ENCODE measurements at regions not wholly inside any gene's neighbourhood (a gene's known extent, or its start where the extent isn't known, plus 50 kb on each side); places are given as distances from the start of the nearest gene placed in this dataset.

DNA sequence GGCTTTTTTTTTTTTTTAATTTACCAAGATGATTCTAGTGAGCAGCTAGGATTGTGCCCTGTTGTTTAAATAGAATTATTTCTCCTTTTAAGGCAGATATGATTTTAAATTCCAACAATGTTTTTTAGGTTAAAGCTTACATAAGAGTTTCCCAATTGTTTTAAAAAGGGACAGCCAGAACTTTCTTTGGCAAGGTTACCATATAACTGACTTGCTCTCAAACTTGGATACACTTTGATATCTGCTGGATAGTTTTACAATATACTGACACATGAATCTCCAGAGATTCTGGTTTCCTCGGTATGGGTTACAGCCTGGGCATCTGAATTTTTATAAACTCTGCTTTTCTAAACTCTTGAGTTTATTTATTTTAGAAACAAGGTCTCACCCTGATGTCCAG is 134.3 kb upstream of the GADL1 start:
- 69 to 79% (median 77%) methylated on average over 1 of the region's 1 CpG for WGBS, 3 donors
- Histone ChIP-seq H3K27ac (no peak overlapping the region), H3K27me3 (no peaks in the 10 kb centered on the region), H3K9me3 (no peaks in the 10 kb centered on the region), H3K4me1 (ENCODE audit: insufficient read depth) (no peaks in the 10 kb centered on the region), H3K36me3 (no peaks in the 10 kb centered on the region), H3K4me3 (no peak overlapping the region)
- TF ChIP-seq POLR2A (IDR thresholded peaks at IDR 0.05) (no peak), EP300 (IDR thresholded peaks at IDR 0.05) (no peak)
- TF ChIP-seq, protein P1, sequence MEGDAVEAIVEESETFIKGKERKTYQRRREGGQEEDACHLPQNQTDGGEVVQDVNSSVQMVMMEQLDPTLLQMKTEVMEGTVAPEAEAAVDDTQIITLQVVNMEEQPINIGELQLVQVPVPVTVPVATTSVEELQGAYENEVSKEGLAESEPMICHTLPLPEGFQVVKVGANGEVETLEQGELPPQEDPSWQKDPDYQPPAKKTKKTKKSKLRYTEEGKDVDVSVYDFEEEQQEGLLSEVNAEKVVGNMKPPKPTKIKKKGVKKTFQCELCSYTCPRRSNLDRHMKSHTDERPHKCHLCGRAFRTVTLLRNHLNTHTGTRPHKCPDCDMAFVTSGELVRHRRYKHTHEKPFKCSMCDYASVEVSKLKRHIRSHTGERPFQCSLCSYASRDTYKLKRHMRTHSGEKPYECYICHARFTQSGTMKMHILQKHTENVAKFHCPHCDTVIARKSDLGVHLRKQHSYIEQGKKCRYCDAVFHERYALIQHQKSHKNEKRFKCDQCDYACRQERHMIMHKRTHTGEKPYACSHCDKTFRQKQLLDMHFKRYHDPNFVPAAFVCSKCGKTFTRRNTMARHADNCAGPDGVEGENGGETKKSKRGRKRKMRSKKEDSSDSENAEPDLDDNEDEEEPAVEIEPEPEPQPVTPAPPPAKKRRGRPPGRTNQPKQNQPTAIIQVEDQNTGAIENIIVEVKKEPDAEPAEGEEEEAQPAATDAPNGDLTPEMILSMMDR (IDR thresholded peaks at IDR 0.05) = no peak
- no peak for DNase-seq
- intact Hi-C loops (cut with DNase I) = no loop called here

GRCh38 chr3:31029706-31030105 is 135.2 kb upstream of the GADL1 start:
- 67 to 75% (median 72%) methylated on average over 3 of the region's 3 CpGs for WGBS, 3 donors
- TF ChIP-seq, protein P1 (IDR thresholded peaks at IDR 0.05) = no peak
- no peak for DNase-seq
- Histone ChIP-seq H3K27ac (no peak overlapping the region), H3K4me3 (no peak overlapping the region), H3K9me3 (no peaks in the 10 kb centered on the region), H3K27me3 (no peaks in the 10 kb centered on the region), H3K4me1 (ENCODE audit: insufficient read depth) (no peaks in the 10 kb centered on the region), H3K36me3 (no peaks in the 10 kb centered on the region)
- intact Hi-C loops (cut with DNase I) = no loop called here

DNA sequence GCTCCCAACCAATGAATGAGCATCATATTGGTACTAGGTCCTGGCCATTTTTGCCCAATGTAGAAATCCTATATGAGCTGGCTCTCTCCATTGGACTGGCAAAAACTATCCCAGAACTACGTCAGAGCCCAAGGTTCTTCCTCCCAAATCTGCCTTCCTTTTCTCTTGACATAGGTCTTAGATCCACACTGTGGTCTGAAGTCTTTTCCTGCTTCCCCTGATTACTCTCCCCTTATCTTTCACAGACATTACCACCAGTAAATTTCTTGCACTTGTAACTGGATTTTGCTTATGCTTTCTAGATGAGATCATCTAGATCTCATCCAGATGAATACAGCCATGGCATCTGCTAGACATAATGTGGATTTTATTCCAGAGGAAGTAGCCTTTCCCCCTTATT is 141.2 kb upstream of the GADL1 start:
- Histone ChIP-seq H3K4me1 (ENCODE audit: insufficient read depth) (no peaks in the 10 kb centered on the region), H3K9me3 (no peaks in the 10 kb centered on the region), H3K27ac (no peak overlapping the region), H3K36me3 (no peaks in the 10 kb centered on the region), H3K4me3 (no peak overlapping the region), H3K27me3 (no peaks in the 10 kb centered on the region)
- DNase-seq = no peak
- WGBS, 3 donors = 71 to 82% (median 76%) methylated on average over 1 of the region's 1 CpG
- TF ChIP-seq, protein P1 (IDR thresholded peaks at IDR 0.05) = no peak
- TF ChIP-seq POLR2A (IDR thresholded peaks at IDR 0.05) (no peak), EP300 (IDR thresholded peaks at IDR 0.05) (no peak)
- intact Hi-C loops (cut with DNase I) = no loop called here

DNA sequence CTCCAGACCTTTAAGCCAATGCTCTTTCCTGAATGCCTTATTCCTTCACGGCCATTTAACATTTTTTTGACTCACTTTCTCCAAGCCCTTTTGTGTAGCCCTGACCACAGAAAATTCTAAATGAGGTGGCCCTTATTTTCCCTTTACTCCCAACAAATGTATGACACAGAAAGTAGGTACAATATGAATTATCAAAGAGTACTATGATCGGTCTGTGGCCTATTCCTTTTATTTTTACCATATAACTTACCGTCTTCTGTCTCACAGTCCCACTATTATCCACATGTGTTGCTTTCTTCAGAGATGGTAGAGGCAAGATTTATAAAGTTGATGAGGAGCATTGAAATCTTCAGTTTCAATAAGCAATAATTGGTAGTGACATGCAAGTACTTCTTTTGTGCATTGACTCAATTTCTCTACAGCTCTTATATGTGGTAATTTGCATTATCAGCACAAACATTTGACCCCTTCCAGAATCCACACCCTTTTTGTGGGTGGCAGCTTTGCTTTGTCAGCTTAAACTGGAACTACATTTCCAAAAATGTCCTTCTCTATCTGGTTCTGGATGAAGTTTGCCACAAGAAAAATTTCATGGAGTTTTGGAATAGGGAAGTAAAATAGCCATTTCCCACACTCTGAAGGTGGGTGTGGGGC is 143.8 kb upstream of the GADL1 start:
- Histone ChIP-seq H3K4me3 (no peak overlapping the region), H3K27me3 (no peaks in the 10 kb centered on the region), H3K36me3 (no peaks in the 10 kb centered on the region), H3K9me3 (no peaks in the 10 kb centered on the region), H3K27ac (no peak overlapping the region), H3K4me1 (ENCODE audit: insufficient read depth) (no peaks in the 10 kb centered on the region)
- DNase-seq = no peak
- intact Hi-C loops (cut with DNase I) = no loop called here
- TF ChIP-seq EP300 (IDR thresholded peaks at IDR 0.05) (no peak), POLR2A (IDR thresholded peaks at IDR 0.05) (no peak)
- WGBS, 3 donors = 98 to 99% (median 99%) methylated on average over 3 of the region's 3 CpGs

- Histone ChIP-seq H3K9me3 (no peaks in the 10 kb centered on the region), H3K27me3 (no peaks in the 10 kb centered on the region), H3K36me3 (no peaks in the 10 kb centered on the region), H3K4me3 (no peak overlapping the region), H3K4me1 (ENCODE audit: insufficient read depth) (no peaks in the 10 kb centered on the region), H3K27ac (no peak overlapping the region)
- no peak for DNase-seq
- TF ChIP-seq, protein P1 (IDR thresholded peaks at IDR 0.05) = no peak
- no peak for TF ChIP-seq POLR2A (IDR thresholded peaks at IDR 0.05)
- TF ChIP-seq EP300 (IDR thresholded peaks at IDR 0.05) = no peak
- WGBS, 3 donors = 94 to 100% (median 94%) methylated on average over 1 of the region's 1 CpG
- intact Hi-C loops (cut with DNase I) = no loop called here
Observed at GRCh38 chr3:31039145-31039544, 144.7 kb upstream of the GADL1 start.
